ENCODE measurements at regions not wholly inside any gene's neighbourhood (a gene's known extent, or its start where the extent isn't known, plus 50 kb on each side); places are given as distances from the start of the nearest gene placed in this dataset.

- Histone ChIP-seq H3K4me3 (no peak overlapping the region), H3K27me3 (ENCODE audit: insufficient read depth, low read depth) (no peaks in the 10 kb centered on the region), H4K20me1 (ENCODE audit: insufficient read depth) (no peaks in the 10 kb centered on the region), H3K4me2 (no peak overlapping the region), H3K79me2 (ENCODE audit: low read depth) (no peaks in the 10 kb centered on the region), H3K4me1 (replicated peaks; ENCODE audit: insufficient read depth) (no peaks in the 10 kb centered on the region), H3K36me3 (ENCODE audit: low read depth) (no peaks in the 10 kb centered on the region), H3K27ac (no peak overlapping the region), H3F3A (ENCODE audit: insufficient read depth, low read depth) (no peaks in the 10 kb centered on the region), H3K9me2 (ENCODE audit: insufficient read depth) (no peaks in the 10 kb centered on the region), H2AFZ (no peak overlapping the region), H3K9me3 (ENCODE audit: insufficient read depth, low read depth) (no peaks in the 10 kb centered on the region)
- intact Hi-C loops (cut with micrococcal nuclease; ENCODE audit: unreplicated experiment), result no loop called here
- BruUV-seq (replicated peaks), result no TSS peak
- TF ChIP-seq CTCF (conservative IDR thresholded peaks at IDR 0.05), result no peak
- no peak for TF ChIP-seq EZH2 (IDR thresholded peaks at IDR 0.05; ENCODE audit: low read depth)
- CTCF ChIA-PET, result no interaction called here
- DNase-seq, result no peak
- POLR2A ChIA-PET (ENCODE audit: unreplicated experiment), result no interaction called here
These were observed 75.7 kb upstream of the EOMES start for GRCh38 chr3:27797773-27798172.

DNA sequence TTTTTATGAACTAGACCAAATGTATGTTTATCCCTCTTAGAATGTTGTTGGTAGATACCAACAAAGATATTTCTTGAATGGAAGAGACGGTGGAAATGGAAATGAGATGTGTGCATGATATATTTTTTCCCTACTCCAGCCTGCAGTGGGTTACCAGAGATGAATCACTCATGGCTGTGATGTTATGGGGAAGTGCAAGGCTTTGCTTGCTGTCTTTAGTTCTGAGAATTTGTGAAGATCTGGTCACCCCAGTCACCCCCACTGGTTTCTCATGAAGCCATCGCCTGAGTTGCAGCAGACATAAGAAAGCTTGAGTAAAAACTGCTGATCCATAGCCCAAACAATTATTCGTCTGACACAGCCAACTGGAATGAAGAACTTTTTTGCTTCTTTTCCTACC, 78.1 kb upstream of the EOMES start:
- POLR2A ChIA-PET (ENCODE audit: unreplicated experiment), result no interaction called here
- intact Hi-C loops (cut with micrococcal nuclease; ENCODE audit: unreplicated experiment), result no loop called here

DNA sequence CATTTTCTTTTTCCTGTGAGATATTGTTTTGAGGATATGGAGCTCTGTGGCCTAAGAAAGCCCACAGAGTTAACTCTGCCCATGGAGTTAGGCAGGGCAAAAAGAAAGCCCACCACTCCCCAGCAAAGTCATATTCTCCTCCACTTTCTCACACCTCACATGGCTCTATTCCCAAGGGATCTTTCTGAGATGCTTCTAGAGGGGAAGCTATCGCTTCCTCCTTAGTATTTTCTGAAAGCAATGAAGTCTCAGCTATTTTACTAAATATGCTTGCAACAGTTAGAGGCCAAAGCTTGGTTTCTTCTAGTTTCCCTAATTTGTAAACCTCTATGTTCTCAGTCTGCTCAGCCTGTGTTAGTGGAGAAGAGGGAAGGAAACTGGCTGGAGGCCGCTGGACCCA, 80.3 kb upstream of the EOMES start:
- Histone ChIP-seq H3K36me3 (ENCODE audit: low read depth) (no peaks in the 10 kb centered on the region), H2AFZ (no peak overlapping the region), H3K4me2 (no peak overlapping the region), H3K9me2 (ENCODE audit: insufficient read depth) (no peaks in the 10 kb centered on the region), H3K9me3 (ENCODE audit: insufficient read depth, low read depth) (no peaks in the 10 kb centered on the region), H3K79me2 (ENCODE audit: low read depth) (no peaks in the 10 kb centered on the region), H3K27me3 (ENCODE audit: insufficient read depth, low read depth) (no peaks in the 10 kb centered on the region), H3K4me1 (replicated peaks; ENCODE audit: insufficient read depth) (no peaks in the 10 kb centered on the region), H3F3A (ENCODE audit: insufficient read depth, low read depth) (no peaks in the 10 kb centered on the region), H4K20me1 (ENCODE audit: insufficient read depth) (no peaks in the 10 kb centered on the region), H3K4me3 (no peak overlapping the region), H3K27ac (no peak overlapping the region)
- intact Hi-C loops (cut with micrococcal nuclease; ENCODE audit: unreplicated experiment), result no loop called here
- no TSS peak for BruUV-seq (replicated peaks)
- TF ChIP-seq EZH2 (IDR thresholded peaks at IDR 0.05; ENCODE audit: low read depth), result no peak
- TF ChIP-seq CTCF (conservative IDR thresholded peaks at IDR 0.05), result no peak
- ChIA-PET CTCF (no interaction called here), POLR2A (ENCODE audit: unreplicated experiment) (no interaction called here)
- DNase-seq, result no peak

More for the DNA sequence above, 78.1 kb upstream of the EOMES start:
- no peak overlapping the region for H2AFZ ChIP-seq
- no peaks in the 10 kb centered on the region for H3K9me3 ChIP-seq (ENCODE audit: insufficient read depth, low read depth)
- no peaks in the 10 kb centered on the region for H3K27me3 ChIP-seq (ENCODE audit: insufficient read depth, low read depth)
- H4K20me1 ChIP-seq (ENCODE audit: insufficient read depth), result no peaks in the 10 kb centered on the region
- no peaks in the 10 kb centered on the region for H3F3A ChIP-seq (ENCODE audit: insufficient read depth, low read depth)
- TF ChIP-seq EZH2 (IDR thresholded peaks at IDR 0.05; ENCODE audit: low read depth) (no peak), CTCF (conservative IDR thresholded peaks at IDR 0.05) (no peak)
- BruUV-seq (replicated peaks), result no TSS peak
- H3K4me3 ChIP-seq, result no peak overlapping the region
- no peaks in the 10 kb centered on the region for H3K9me2 ChIP-seq (ENCODE audit: insufficient read depth)
- no peaks in the 10 kb centered on the region for H3K36me3 ChIP-seq (ENCODE audit: low read depth)
- no peaks in the 10 kb centered on the region for H3K4me1 ChIP-seq (replicated peaks; ENCODE audit: insufficient read depth)
- DNase-seq, result no peak
- CTCF ChIA-PET, result interaction anchor here (0.7 kb wide), 1 partner anchor 517 kb away, joined by 4 read pairs; no protein-coding TSS in a partner anchor
- H3K4me2 ChIP-seq, result no peak overlapping the region
- H3K27ac ChIP-seq, result no peak overlapping the region
- no peaks in the 10 kb centered on the region for H3K79me2 ChIP-seq (ENCODE audit: low read depth)
